IMR-90 (cell line): ENCODE measurements at regions not wholly inside any gene's neighbourhood (a gene's known extent, or its start where the extent isn't known, plus 50 kb on each side); places are given as distances from the start of the nearest gene placed in this dataset.

Source experiments
- ATAC-seq: fragments of 200-7000 bp; cut with Tn5 transposase; 2 replicates; pipeline ENCODE4 v1.9.1; 2020; ENCODE audit warnings: low read depth, mild to moderate bottlenecking, moderate library complexity
- BruUV-seq: library from RNA; stranded (reverse); fragments of 400-500 nt; replicated peaks from 2 replicates; lab custom pipeline; 2021; lab: Mats Ljungman, UMichigan
- CTCF ChIA-PET: fragments of 300-600 bp; formaldehyde crosslinking; extraction: SDS; loops from one replicate; lab custom pipeline; 2021; ENCODE audit warnings: antibody characterized with exemption; lab: Yijun Ruan, JAX
- POLR2A ChIA-PET: fragments of 300-600 bp; sonication (Branson Sonifier 250); formaldehyde crosslinking; loops from one replicate; lab custom pipeline; 2022; ENCODE audit warnings: antibody characterized with exemption; ENCODE audit not compliant: unreplicated experiment; lab: Charles Lee
- DNase-seq: peaks from one replicate; pipeline ENCODE4 v3.0.0; 2013
- H2AFZ ChIP-seq: replicated peaks from 2 replicates; pipeline ENCODE3; 2013; ENCODE audit warnings: low read length, mild to moderate bottlenecking; ENCODE audit not compliant: poor library complexity
- H2AK5ac ChIP-seq: 2 replicates; pipeline ENCODE4 v1.6.1; 2013; ENCODE audit warnings: low read depth, low read length, inconsistent platforms
- H2AK9ac ChIP-seq: replicated peaks from 2 replicates; pipeline ENCODE3; 2013; ENCODE audit warnings: mild to moderate bottlenecking, low read depth, low read length, moderate library complexity; ENCODE audit not compliant: poor library complexity
- H2BK120ac ChIP-seq: 2 replicates; pipeline ENCODE4 v1.6.1; 2013; ENCODE audit warnings: low read depth, low read length, inconsistent platforms
- H2BK15ac ChIP-seq: 3 replicates; pipeline ENCODE4 v1.6.1; 2013; ENCODE audit warnings: low read depth, low read length, inconsistent platforms
- H2BK20ac ChIP-seq: 2 replicates; pipeline ENCODE4 v1.6.1; 2013; ENCODE audit warnings: low read depth, mild to moderate bottlenecking, inconsistent platforms, low read length, moderate library complexity
- H2BK5ac ChIP-seq: 2 replicates; pipeline ENCODE4 v1.6.1; 2013; ENCODE audit warnings: mild to moderate bottlenecking, low read depth, low read length, inconsistent platforms; ENCODE audit not compliant: poor library complexity, severe bottlenecking
- H3K14ac ChIP-seq: replicated peaks from 2 replicates; pipeline ENCODE4 v1.6.1; 2013; ENCODE audit warnings: low read depth, low read length, inconsistent platforms
- H3K18ac ChIP-seq: 2 replicates; pipeline ENCODE4 v1.6.1; 2013; ENCODE audit warnings: low read depth, low read length, control low read depth
- H3K23ac ChIP-seq: 2 replicates; pipeline ENCODE4 v1.6.1; 2013; ENCODE audit warnings: low read depth, low read length, inconsistent platforms
- H3K27ac ChIP-seq: 2 replicates; pipeline ENCODE4 v1.5.1; 2013; ENCODE audit warnings: mild to moderate bottlenecking, control low read depth, low read length; ENCODE audit not compliant: insufficient read depth
- H3K27me3 ChIP-seq: 2 replicates; pipeline ENCODE4 v1.6.1; 2013; ENCODE audit warnings: low read length; ENCODE audit not compliant: control insufficient read depth, insufficient read depth
- H3K36me3 ChIP-seq: 2 replicates; pipeline ENCODE4 v1.6.1; 2013; ENCODE audit warnings: low read length, mixed read lengths; ENCODE audit not compliant: control insufficient read depth, insufficient read depth
- H3K4ac ChIP-seq: 2 replicates; pipeline ENCODE4 v1.6.1; 2013; ENCODE audit warnings: low read depth, low read length, inconsistent platforms
- H3K4me1 ChIP-seq: 2 replicates; pipeline ENCODE4 v1.6.1; 2013; ENCODE audit warnings: low read length, mixed read lengths; ENCODE audit not compliant: control insufficient read depth, insufficient read depth
- H3K4me2 ChIP-seq: 2 replicates; pipeline ENCODE4 v1.6.1; 2013; ENCODE audit warnings: low read depth, mild to moderate bottlenecking, control low read depth, low read length, moderate library complexity
- H3K4me3 ChIP-seq: 2 replicates; pipeline ENCODE4 v1.5.1; 2013; ENCODE audit warnings: low read depth, mild to moderate bottlenecking, control low read depth, low read length, moderate library complexity; ENCODE audit not compliant: insufficient read depth
- H3K56ac ChIP-seq: 2 replicates; pipeline ENCODE4 v1.6.1; 2013; ENCODE audit warnings: low read length, inconsistent platforms; ENCODE audit not compliant: insufficient read depth; ENCODE audit errors: extremely low read depth
- H3K79me1 ChIP-seq, 2 experiments: 2 replicates each; pipeline ENCODE4 v1.6.1; 2013; ENCODE audit warnings: low read length in 2 of 2, inconsistent platforms in 1 of 2, low read depth in 1 of 2
- H3K9ac ChIP-seq: 2 replicates; pipeline ENCODE4 v1.6.1; 2013; ENCODE audit warnings: low read depth, low read length, control low read depth
- H3K9me1 ChIP-seq: 2 replicates; pipeline ENCODE4 v1.6.1; 2013; ENCODE audit warnings: low read length, inconsistent platforms; ENCODE audit not compliant: insufficient read depth
- H3K9me3 ChIP-seq: 2 replicates; pipeline ENCODE4 v1.6.1; 2013; ENCODE audit warnings: low read length; ENCODE audit not compliant: control insufficient read depth, insufficient read depth
- H4K20me1 ChIP-seq: 2 replicates; pipeline ENCODE4 v1.6.1; 2013; ENCODE audit warnings: low read length, inconsistent platforms; ENCODE audit not compliant: insufficient read depth
- H4K5ac ChIP-seq: 2 replicates; pipeline ENCODE4 v1.6.1; 2013; ENCODE audit warnings: mild to moderate bottlenecking, low read depth, low read length, control low read depth
- H4K8ac ChIP-seq, 2 experiments: 2 replicates each; pipeline ENCODE4 v1.6.1; 2013; ENCODE audit warnings: low read depth in 2 of 2, low read length in 2 of 2, control low read depth in 1 of 2, inconsistent platforms in 1 of 2
- H4K91ac ChIP-seq: 2 replicates; pipeline ENCODE4 v1.6.1; 2013; ENCODE audit warnings: low read depth, low read length, inconsistent platforms; ENCODE audit not compliant: insufficient read depth
- CTCF ChIP-seq: conservative IDR thresholded peaks from 2 replicates; pipeline ENCODE4 v1.5.1; 2012; ENCODE audit warnings: mild to moderate bottlenecking, low read depth, low read length, improper control_type of control experiment
- ELK1 ChIP-seq: fragments of 150-350 bp; IDR thresholded peaks from 2 replicates; pipeline ENCODE4 v1.6.1; 2016; ENCODE audit warnings: low read depth, mild to moderate bottlenecking, low read length, moderate library complexity, borderline replicate concordance
- MAFK ChIP-seq: IDR thresholded peaks from 2 replicates; pipeline ENCODE4 v1.6.1; 2012; ENCODE audit warnings: low read depth, low read length, improper control_type of control experiment
- MAZ ChIP-seq: IDR thresholded peaks from 2 replicates; pipeline ENCODE4 v1.6.1; 2012; ENCODE audit warnings: low read depth, mild to moderate bottlenecking, low read length, improper control_type of control experiment, moderate library complexity, borderline replicate concordance
- MXI1 ChIP-seq: IDR thresholded peaks from 2 replicates; pipeline ENCODE4 v1.6.1; 2012; ENCODE audit warnings: low read depth, mild to moderate bottlenecking, low read length, moderate library complexity, borderline replicate concordance
- RAD21 ChIP-seq: IDR thresholded peaks from 2 replicates; pipeline ENCODE4 v1.6.1; 2012; ENCODE audit warnings: low read length, improper control_type of control experiment
- USF2 ChIP-seq: fragments of 150-350 bp; IDR thresholded peaks from 2 replicates; pipeline ENCODE4 v1.6.1; 2017; ENCODE audit warnings: mild to moderate bottlenecking, antibody characterized with exemption, low read length, low read depth
- WGBS, 2 experiments: methylation state at CpG; one replicate each; pipeline versions ENCODE4 v1.1.5 to v1.1.7; 2013; ENCODE audit warnings: missing lambda C conversion rate in 2 of 2; ENCODE audit not compliant: insufficient read length in 1 of 2; ENCODE audit errors: extremely low coverage in 2 of 2; 5-methylcytosine and 5-hydroxymethylcytosine counted together
- dilution Hi-C: fragments of 300-500 bp; cut with HindIII; formaldehyde crosslinking; loops from one replicate; pipeline ENCODE4 v1.14.3; 2018; ENCODE audit warnings: low sequenced_read_pairs; ENCODE audit not compliant: unreplicated experiment
- in situ Hi-C: fragments of 300-500 bp; cut with MboI; formaldehyde crosslinking; loops from 3 replicates; pipeline ENCODE4 v1.14.3; 2019; ENCODE audit warnings: low sequenced_read_pairs, inconsistent platforms, mixed read lengths
- intact Hi-C: fragments of 100-400 bp; cut with micrococcal nuclease; formaldehyde crosslinking; loops from 2 replicates; pipeline ENCODE4 v1.10.0; 2022

- no peak overlapping the region for H4K8ac ChIP-seq
- H3K23ac ChIP-seq = no peak overlapping the region
- H2BK20ac ChIP-seq = no peak overlapping the region
- no peak overlapping the region for H3K4me2 ChIP-seq
- no peaks in the 10 kb centered on the region for H3K79me1 ChIP-seq
- in situ Hi-C loops (no loop called here), dilution Hi-C loops (no loop called here), intact Hi-C loops (no loop called here)
- no peak overlapping the region for H2BK5ac ChIP-seq
- ChIA-PET POLR2A (no interaction called here), CTCF (no interaction called here)
- H4K20me1 ChIP-seq = no peaks in the 10 kb centered on the region
- H3K56ac ChIP-seq = no peak overlapping the region
- H3K4ac ChIP-seq = no peak overlapping the region
- H3K27ac ChIP-seq = no peak overlapping the region
- H2AK5ac ChIP-seq = no peak overlapping the region
- H3K4me3 ChIP-seq = no peak overlapping the region
- no peaks in the 10 kb centered on the region for H3K4me1 ChIP-seq
- no peak overlapping the region for H4K91ac ChIP-seq
- H2BK120ac ChIP-seq = no peak overlapping the region
- H3K9me3 ChIP-seq = peaks cover 5% of the 10 kb centered on the region
- H3K14ac ChIP-seq = no peak overlapping the region
- no peak for ATAC-seq
- H2AFZ ChIP-seq = no peak overlapping the region
- no peak overlapping the region for H2AK9ac ChIP-seq
- no peak overlapping the region for H3K9ac ChIP-seq
- H4K5ac ChIP-seq = no peak overlapping the region
- no peak overlapping the region for H2BK15ac ChIP-seq
- no peaks in the 10 kb centered on the region for H3K27me3 ChIP-seq
- no peak for DNase-seq
- H3K9me1 ChIP-seq = no peaks in the 10 kb centered on the region
- no peak overlapping the region for H3K18ac ChIP-seq
- H3K36me3 ChIP-seq = no peaks in the 10 kb centered on the region
- no TSS peak for BruUV-seq
- TF ChIP-seq MXI1 (no peak), USF2 (no peak), MAFK (no peak), ELK1 (no peak), CTCF (no peak), MAZ (no peak), RAD21 (no peak)
- no CpG with 5 or more reads among the region's 3 CpGs for WGBS, 2 experiments
These were observed 107.5 kb upstream of the SYT10 start for GRCh38 chr12:33547084-33547483.
